HUES6 (cell line): ENCODE measurements at regions not wholly inside any gene's neighbourhood (a gene's known extent, or its start where the extent isn't known, plus 50 kb on each side); places are given as distances from the start of the nearest gene placed in this dataset.

Source experiments
- H3K27ac ChIP-seq: 2 replicates; pipeline ENCODE4 v1.7.0; 2013; ENCODE audit warnings: low read depth, mild to moderate bottlenecking, low read length, inconsistent platforms
- H3K27me3 ChIP-seq: 2 replicates; pipeline ENCODE4 v1.6.1; 2013; ENCODE audit warnings: low read length; ENCODE audit not compliant: control insufficient read depth, insufficient read depth
- H3K36me3 ChIP-seq: 2 replicates; pipeline ENCODE4 v1.6.1; 2013; ENCODE audit warnings: low read length; ENCODE audit not compliant: control insufficient read depth, insufficient read depth
- H3K4me1 ChIP-seq: 2 replicates; pipeline ENCODE4 v1.6.1; 2013; ENCODE audit warnings: low read length; ENCODE audit not compliant: control insufficient read depth, insufficient read depth
- H3K4me3 ChIP-seq: 2 replicates; pipeline ENCODE4 v1.5.1; 2013; ENCODE audit warnings: low read depth, low read length
- H3K9ac ChIP-seq: one replicate; pipeline ENCODE4 v1.6.1; 2013; ENCODE audit warnings: mild to moderate bottlenecking, low read length
- H3K9me3 ChIP-seq: 2 replicates; pipeline ENCODE4 v1.6.1; 2013; ENCODE audit warnings: low read depth, low read length; ENCODE audit not compliant: control insufficient read depth, insufficient read depth

DNA sequence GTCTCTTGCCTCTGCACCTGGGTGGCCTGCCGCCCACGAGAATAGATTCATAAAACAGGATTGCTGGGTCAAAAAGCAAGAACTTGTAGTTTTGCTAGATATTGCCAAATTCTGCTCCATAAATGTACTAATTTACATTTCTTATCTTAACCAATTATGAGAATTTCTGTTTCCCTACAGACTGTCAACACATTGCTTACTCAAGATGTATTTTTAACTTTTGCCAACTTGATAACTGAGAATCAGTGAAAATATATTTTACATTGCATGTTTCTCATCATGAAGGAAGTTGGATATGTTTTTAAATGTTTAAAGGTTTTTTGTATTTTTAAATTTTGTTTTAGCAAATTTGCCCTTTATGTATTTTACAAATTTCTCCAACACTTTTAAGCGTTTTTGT lies 664.8 kb downstream of the MMUT start:
- Histone ChIP-seq H3K36me3 (no peaks in the 10 kb centered on the region), H3K4me3 (no peak overlapping the region), H3K9me3 (no peaks in the 10 kb centered on the region), H3K4me1 (no peaks in the 10 kb centered on the region), H3K27ac (no peak overlapping the region), H3K9ac (no peak overlapping the region), H3K27me3 (no peaks in the 10 kb centered on the region)

DNA sequence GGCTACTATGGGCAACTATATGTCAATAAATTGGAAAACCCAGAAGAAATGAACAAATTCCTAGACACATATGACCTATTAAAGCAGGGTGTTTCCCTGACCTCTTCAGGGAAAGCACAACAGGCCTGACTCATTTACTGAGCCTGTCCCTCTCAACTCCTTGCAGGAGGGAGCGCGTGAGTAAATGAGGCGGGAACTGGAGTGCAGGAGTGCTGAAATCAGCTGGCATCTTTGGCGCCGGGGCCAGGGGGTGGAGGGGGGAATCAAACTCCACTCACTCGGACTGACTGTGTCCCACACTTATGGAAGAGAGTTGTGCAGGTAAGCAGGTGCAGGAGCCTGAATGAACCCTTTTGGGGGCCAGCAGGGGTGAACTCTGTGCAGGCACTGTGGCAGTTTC lies 671.2 kb upstream of the PTCHD4 start:
- Histone ChIP-seq H3K27ac (no peak overlapping the region), H3K4me3 (no peak overlapping the region)

DNA sequence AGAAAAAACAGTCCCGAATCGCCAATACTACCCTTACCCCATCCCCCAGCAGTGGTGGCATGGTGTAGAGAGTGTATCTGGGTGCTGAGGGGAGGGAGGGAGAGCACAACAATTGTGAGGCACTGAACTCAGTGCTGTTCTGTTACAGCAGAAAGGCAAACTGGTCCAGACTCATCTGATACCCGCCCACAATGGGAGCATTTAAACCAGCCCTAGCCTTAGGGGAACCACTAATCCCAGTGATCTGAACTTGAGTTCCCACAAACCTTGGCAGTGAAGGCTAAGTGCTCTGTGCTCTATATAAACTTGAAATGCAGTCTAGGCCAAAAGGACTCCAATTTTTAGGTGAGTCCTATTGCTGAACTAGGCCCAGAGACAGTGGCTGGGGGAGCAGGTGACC lies 666.4 kb upstream of the PTCHD4 start:
- Histone ChIP-seq H3K36me3 (no peaks in the 10 kb centered on the region), H3K9me3 (no peaks in the 10 kb centered on the region), H3K27ac (no peak overlapping the region), H3K27me3 (no peaks in the 10 kb centered on the region), H3K4me1 (no peaks in the 10 kb centered on the region), H3K4me3 (no peak overlapping the region), H3K9ac (no peak overlapping the region)

More for the DNA sequence above, 671.2 kb upstream of the PTCHD4 start:
- Histone ChIP-seq H3K36me3 (no peaks in the 10 kb centered on the region), H3K9ac (no peak overlapping the region), H3K9me3 (no peaks in the 10 kb centered on the region), H3K4me1 (peaks cover 3% of the 10 kb centered on the region; the same call in 1 of the 2 replicates), H3K27me3 (no peaks in the 10 kb centered on the region)

DNA sequence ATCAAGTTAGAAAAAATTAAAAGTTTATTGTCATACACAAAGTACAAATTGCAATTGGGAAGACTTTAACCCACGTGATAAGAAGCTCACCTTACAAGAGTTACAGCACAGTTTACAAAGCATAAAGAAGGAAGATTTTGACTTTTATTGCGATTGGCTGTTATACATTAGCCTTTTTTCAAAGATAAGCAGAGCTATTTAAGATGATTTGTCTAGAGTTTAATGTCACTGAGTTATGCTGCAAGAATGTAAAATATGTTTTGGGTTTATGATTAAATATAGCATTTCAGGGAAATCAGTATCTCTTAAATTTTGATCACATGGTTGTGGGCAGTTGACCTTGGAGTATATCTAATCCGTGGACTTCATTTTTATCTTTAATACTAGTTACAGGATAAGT lies 664.2 kb upstream of the PTCHD4 start:
- no peaks in the 10 kb centered on the region for H3K4me1 ChIP-seq
- no peaks in the 10 kb centered on the region for H3K27me3 ChIP-seq
- no peak overlapping the region for H3K4me3 ChIP-seq
- H3K9me3 ChIP-seq = no peaks in the 10 kb centered on the region
- no peak overlapping the region for H3K27ac ChIP-seq
- H3K36me3 ChIP-seq = no peaks in the 10 kb centered on the region
- H3K9ac ChIP-seq = no peak overlapping the region

DNA sequence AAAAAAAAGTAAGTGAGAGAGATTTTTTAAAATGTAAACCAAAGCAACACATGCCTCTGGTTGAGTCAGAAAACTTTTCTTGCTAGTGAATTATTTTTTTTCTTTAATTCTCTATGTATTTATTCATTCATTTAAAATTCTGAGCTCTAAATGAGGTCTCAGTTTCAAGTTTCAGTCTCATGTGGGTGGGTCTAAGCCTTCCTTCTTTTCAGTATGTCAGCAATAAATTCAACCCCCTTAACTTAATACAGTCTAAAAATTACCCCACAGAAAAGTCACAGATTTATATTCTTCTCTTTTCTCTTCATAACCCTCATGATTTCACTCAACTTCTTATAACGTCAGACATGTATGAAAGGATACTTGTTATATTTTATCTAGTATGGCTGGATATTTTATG lies 663.3 kb upstream of the PTCHD4 start:
- Histone ChIP-seq H3K9ac (no peak overlapping the region), H3K27ac (no peak overlapping the region), H3K9me3 (no peaks in the 10 kb centered on the region), H3K27me3 (no peaks in the 10 kb centered on the region), H3K4me1 (no peaks in the 10 kb centered on the region), H3K4me3 (no peak overlapping the region), H3K36me3 (no peaks in the 10 kb centered on the region)

DNA sequence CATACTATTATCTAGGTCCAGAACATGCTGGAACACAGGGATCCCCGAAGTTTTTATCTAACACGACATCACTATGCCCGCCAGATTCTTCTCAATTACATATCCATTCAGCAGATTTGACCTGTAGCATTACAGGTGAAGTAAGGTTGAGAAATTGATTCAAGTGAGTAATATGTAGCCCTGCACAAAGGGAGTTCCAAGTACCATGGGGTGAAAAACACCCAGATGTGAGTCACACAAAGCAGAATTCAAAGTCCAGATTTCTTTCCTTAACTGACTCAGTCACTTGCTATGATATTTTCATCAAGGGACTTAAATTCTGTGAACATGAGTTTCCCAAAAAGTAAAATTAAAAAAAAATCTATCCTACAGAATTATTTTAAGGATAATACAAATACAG lies 655.4 kb upstream of the PTCHD4 start:
- H3K9me3 ChIP-seq = no peaks in the 10 kb centered on the region
- peaks cover 3% of the 10 kb centered on the region for H3K4me1 ChIP-seq
- no peaks in the 10 kb centered on the region for H3K36me3 ChIP-seq
- H3K27me3 ChIP-seq = no peaks in the 10 kb centered on the region
- no peak overlapping the region for H3K9ac ChIP-seq
- no peak overlapping the region for H3K4me3 ChIP-seq
- no peak overlapping the region for H3K27ac ChIP-seq

DNA sequence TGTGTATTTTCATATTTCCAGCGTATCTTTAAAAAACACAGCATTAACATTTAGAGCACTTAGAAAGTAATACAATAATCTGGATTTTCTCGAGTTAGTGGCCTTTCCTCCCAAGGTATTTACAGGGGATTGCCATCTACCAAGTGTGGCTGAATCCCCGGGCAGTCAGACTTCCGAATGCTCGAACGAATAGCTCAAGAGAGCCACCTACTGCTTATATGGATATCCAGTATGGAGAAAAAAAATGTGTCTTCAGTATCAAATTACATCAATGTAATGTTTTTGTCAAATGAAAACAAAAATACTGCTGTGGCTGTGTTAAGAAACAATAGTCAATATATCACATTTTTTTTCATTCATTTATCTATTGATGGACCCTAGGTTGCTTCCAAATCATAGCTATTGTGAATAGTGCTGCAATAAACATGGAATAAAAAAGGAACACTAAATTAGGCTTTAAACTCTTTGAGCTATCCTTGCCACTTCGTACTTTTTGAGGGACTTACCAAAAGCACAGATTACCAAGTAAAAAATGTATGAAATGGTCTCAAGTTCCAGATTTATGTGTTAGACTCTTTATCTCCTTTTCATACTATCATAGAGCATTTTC lies 654.5 kb upstream of the PTCHD4 start:
- Histone ChIP-seq H3K36me3 (no peaks in the 10 kb centered on the region), H3K9ac (no peak overlapping the region), H3K4me1 (peaks cover 3% of the 10 kb centered on the region), H3K4me3 (peak overlapping the region; percentile 24; the same call in 1 of the 2 replicates), H3K27me3 (no peaks in the 10 kb centered on the region), H3K27ac (0 out of 2 replicates have a peak overlapping the region, but pooled peaks have one; percentile 23), H3K9me3 (no peaks in the 10 kb centered on the region)

DNA sequence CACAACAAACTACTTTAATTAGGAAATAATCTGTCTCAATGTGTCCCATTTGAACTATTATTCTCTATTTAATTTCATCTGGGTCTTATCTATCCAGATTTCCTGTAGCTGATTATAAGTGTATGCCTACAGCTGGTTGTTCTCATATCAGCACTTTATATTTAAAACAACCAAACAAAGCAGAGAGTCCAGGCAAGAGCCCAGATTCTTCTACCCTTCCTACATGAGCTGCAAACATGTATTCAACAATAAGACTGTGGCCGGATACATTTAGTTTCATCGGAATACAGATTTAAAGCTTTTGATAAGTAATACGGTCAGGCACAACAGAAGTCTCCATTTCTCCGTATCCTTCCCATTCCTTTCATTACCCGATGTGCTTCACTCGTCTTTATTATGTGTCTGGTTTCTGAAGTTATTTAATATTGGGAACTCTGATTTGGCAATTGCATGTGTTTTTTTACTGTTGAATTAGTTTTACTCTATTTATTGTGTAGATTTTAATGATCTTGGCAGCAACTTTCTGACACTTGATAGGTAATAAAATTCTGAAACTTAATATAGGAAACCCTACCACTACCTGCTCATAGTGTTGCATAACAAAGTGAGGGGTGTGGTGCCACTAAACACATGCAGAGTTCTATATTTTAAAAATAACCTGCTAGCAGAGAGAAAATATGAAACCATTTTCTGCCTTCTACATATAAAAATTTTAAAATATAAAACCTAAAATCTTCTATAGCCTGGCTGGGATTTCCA lies 653.5 kb upstream of the PTCHD4 start:
- H3K9me3 ChIP-seq = no peaks in the 10 kb centered on the region
- no peak overlapping the region for H3K9ac ChIP-seq
- peaks cover 3% of the 10 kb centered on the region for H3K4me1 ChIP-seq
- no peaks in the 10 kb centered on the region for H3K36me3 ChIP-seq
- H3K4me3 ChIP-seq = no peak overlapping the region
- H3K27ac ChIP-seq = no peak overlapping the region
- H3K27me3 ChIP-seq = no peaks in the 10 kb centered on the region

DNA sequence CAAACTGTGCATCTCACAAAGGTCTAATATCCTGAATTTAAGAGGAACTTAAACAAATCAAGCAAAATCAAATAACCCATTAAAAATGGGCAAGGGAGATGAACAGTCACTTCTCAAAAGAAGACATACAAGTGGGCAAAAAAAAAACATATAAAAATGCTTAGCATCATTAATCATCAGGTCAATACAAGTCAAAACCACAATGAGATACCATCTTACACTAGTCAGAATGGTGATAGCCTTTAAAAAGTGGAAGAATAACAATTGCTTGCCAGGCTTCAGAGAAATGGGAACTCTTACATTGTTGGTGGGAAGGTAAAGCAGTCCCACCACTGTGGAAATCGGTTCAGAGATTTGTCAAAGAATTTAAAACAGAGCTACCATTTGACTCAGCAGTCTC lies 646.7 kb upstream of the PTCHD4 start:
- Histone ChIP-seq H3K4me1 (no peaks in the 10 kb centered on the region), H3K9me3 (no peaks in the 10 kb centered on the region), H3K27me3 (no peaks in the 10 kb centered on the region), H3K27ac (no peak overlapping the region), H3K36me3 (no peaks in the 10 kb centered on the region), H3K4me3 (no peak overlapping the region), H3K9ac (no peak overlapping the region)

DNA sequence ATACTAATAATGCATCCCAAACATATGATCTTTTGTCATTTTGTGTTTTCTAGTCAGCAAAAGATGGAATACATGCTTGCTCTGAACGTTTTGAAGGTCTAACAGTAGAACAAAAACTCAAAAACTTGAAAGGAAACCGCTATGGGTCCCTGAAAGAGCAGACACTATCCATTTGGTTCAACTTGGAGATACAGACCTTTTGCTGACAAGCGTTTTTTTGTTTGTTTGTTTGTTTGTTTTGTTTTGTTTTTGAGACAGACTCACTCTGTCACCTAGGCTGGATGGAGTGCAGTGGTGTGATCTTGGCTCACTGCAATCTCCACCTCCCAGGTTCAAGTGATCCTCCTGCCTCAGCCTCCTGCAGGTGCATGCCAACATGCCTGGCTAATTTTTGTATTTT lies 644.3 kb upstream of the PTCHD4 start:
- Histone ChIP-seq H3K4me1 (no peaks in the 10 kb centered on the region), H3K4me3 (no peak overlapping the region), H3K27me3 (no peaks in the 10 kb centered on the region), H3K36me3 (no peaks in the 10 kb centered on the region), H3K9ac (no peak overlapping the region), H3K27ac (no peak overlapping the region), H3K9me3 (no peaks in the 10 kb centered on the region)

DNA sequence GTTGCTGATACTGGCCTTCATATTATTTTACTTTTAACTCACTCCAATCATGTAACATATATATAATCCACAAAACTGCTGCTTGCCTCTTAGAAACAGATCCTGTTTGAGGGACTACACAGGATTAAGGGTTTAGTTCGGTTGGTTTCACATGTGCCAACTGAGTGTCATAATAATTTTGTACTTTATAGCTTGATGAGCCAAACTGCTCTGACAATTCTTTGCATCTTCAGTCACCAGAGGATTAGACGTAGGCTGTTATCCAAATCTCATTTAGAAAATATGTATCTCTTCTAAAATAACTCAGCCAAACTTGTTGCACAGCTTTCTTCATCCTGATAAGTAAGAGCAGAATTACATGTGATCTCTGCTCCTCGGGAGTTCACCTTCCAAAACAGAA lies 643.6 kb upstream of the PTCHD4 start:
- Histone ChIP-seq H3K9me3 (no peaks in the 10 kb centered on the region), H3K27me3 (no peaks in the 10 kb centered on the region), H3K36me3 (no peaks in the 10 kb centered on the region), H3K4me3 (no peak overlapping the region), H3K27ac (no peak overlapping the region), H3K9ac (no peak overlapping the region), H3K4me1 (no peaks in the 10 kb centered on the region)
